Peyer's patch (tissue), 4 donors: ENCODE measurements at regions not wholly inside any gene's neighbourhood (a gene's known extent, or its start where the extent isn't known, plus 50 kb on each side); places are given as distances from the start of the nearest gene placed in this dataset.

Source experiments
- DNase-seq, 3 donors: peaks; one replicate each; pipeline ENCODE4 v3.0.0-alpha.2; 2017 to 2019
- H3K27ac ChIP-seq, 4 donors: fragments of 200-600 bp; sonication (generic); one replicate each; pipeline ENCODE4 v1.5.1; 2016 to 2019
- H3K27me3 ChIP-seq, 2 donors: fragments of 200-600 bp; sonication (generic); one replicate each; pipeline ENCODE4 v1.5.1; 2019
- H3K36me3 ChIP-seq, 3 donors: fragments of 200-600 bp; sonication (generic); one replicate each; pipeline ENCODE4 v1.5.1; 2016 to 2019
- H3K4me1 ChIP-seq, 4 donors: fragments of 200-600 bp; sonication (generic); one replicate each; pipeline ENCODE4 v1.5.1; 2016 to 2019
- H3K4me3 ChIP-seq, 4 donors: fragments of 200-600 bp; sonication (generic); 1 replicate in 3 of 4; 2 replicates in 1 of 4; pipeline ENCODE4 v1.5.1; 2016 to 2019; ENCODE audit warnings: mild to moderate bottlenecking in 1 of 4
- H3K9me3 ChIP-seq, 4 donors: fragments of 200-600 bp; sonication (generic); one replicate each; pipeline ENCODE4 v1.5.1; 2016 to 2019; ENCODE audit warnings: mild to moderate bottlenecking in 1 of 4
- POLR2A ChIP-seq, 2 donors: fragments of 450-650 bp; IDR thresholded peaks; one replicate each; pipeline ENCODE4 v1.5.1; 2017; ENCODE audit warnings: antibody characterized with exemption in 2 of 2, mild to moderate bottlenecking in 2 of 2, moderate library complexity in 2 of 2
- TF ChIP-seq, protein P1 (sequence below), 6 experiments: fragments of 450-650 bp in 4 of 6; fragments of 200-600 bp in 2 of 6; sonication (generic) in 1 of 6; IDR thresholded peaks; one replicate each; pipeline ENCODE4 v1.5.1; 2017 to 2019; ENCODE audit warnings: antibody characterized with exemption in 6 of 6, mild to moderate bottlenecking in 3 of 6, moderate library complexity in 1 of 6

DNA sequence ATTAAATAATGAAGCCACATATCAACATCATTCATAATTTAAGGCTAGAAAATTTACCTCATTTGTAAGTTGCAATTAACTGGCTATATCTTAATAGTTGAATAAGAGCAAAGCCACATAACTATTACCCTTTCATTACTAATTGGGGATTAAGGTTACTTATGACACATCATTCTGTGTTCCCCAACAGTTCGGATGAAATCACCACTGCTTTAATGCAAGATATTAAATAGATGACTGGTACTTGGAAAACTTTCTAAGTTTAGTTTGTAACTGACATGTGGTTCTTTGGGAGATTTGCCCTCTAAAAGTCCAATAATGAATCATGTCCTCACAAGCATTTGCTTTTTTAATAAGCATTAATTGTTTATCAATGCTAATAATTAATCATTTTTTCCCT is 109.1 kb downstream of the MTERF1 start:
- no peaks in the 10 kb centered on the region for H3K27me3 ChIP-seq
- H3K36me3 ChIP-seq: no peaks in the 10 kb centered on the region
- H3K4me1 ChIP-seq: no peaks in the 10 kb centered on the region
- no peaks in the 10 kb centered on the region for H3K9me3 ChIP-seq
- no peak for DNase-seq
- H3K27ac ChIP-seq: no peak overlapping the region
- H3K4me3 ChIP-seq: no peak overlapping the region
- TF ChIP-seq, protein P1, sequence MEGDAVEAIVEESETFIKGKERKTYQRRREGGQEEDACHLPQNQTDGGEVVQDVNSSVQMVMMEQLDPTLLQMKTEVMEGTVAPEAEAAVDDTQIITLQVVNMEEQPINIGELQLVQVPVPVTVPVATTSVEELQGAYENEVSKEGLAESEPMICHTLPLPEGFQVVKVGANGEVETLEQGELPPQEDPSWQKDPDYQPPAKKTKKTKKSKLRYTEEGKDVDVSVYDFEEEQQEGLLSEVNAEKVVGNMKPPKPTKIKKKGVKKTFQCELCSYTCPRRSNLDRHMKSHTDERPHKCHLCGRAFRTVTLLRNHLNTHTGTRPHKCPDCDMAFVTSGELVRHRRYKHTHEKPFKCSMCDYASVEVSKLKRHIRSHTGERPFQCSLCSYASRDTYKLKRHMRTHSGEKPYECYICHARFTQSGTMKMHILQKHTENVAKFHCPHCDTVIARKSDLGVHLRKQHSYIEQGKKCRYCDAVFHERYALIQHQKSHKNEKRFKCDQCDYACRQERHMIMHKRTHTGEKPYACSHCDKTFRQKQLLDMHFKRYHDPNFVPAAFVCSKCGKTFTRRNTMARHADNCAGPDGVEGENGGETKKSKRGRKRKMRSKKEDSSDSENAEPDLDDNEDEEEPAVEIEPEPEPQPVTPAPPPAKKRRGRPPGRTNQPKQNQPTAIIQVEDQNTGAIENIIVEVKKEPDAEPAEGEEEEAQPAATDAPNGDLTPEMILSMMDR (IDR thresholded peaks at IDR 0.05): no peak
- no peak for TF ChIP-seq POLR2A (IDR thresholded peaks at IDR 0.05)

DNA sequence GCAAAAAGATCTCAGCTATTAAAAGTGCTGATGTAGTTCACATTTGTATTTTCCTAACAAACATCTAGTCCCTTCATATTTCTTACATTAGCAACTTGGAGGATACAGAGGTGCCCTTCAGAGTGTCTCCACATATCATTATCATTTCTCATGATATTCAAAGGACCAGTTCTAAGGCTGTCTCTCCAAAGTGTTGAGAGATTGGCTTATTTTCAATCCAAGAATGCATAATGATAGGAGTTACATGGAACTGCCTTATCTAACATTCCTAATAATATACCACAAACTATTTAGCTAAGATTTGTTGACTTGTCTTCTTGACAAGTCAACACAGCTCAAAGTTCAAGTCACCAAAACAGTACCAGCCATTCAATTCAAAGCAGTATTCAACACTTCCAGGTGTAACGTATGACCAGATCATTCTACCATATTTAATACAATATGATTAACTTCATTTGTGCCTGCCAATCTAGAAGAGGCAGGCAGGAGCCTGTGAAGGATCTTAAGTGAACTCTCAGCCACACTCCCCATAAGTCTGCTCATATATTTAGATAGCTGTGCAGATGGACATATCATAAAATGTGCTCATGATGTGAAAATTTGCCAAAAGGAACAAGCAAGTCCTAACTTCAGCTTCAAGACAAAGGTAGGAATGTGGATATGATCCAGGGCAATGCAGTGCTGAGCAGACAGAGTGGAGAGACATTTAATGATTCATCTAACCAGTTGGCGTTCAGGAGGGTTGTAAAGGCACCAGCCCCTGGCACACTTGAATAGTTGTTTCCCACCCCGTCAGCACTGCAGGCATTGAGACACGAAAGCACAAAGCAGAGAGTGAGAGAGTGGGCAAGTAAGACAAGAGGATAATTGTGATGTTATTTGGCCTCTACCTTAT is 108.3 kb downstream of the MTERF1 start:
- H3K27ac ChIP-seq: no peak overlapping the region
- TF ChIP-seq POLR2A (IDR thresholded peaks at IDR 0.05): no peak

DNA sequence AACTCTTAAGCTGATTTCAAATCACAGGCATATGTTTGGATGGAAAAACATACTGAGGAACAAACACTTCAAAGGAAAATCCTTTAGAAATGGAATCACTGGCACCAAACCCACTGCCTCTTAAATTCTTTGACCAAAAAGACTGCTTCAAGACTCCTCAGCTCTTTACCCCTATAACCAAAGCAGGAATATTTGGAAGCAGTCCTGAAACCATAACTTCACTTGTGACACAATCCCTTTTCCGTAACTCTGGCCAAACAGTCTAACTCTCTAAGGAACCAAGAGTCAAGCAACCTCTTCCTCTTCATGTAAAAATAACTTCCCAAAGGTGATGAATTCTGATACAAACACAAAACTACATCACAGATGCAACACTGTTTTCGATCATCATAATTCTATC is 104.3 kb downstream of the MTERF1 start:
- H3K27ac ChIP-seq: no peak overlapping the region
- no peak overlapping the region for H3K4me3 ChIP-seq
- no peaks in the 10 kb centered on the region for H3K36me3 ChIP-seq
- DNase-seq: no peak
- no peaks in the 10 kb centered on the region for H3K9me3 ChIP-seq
- no peaks in the 10 kb centered on the region for H3K27me3 ChIP-seq
- TF ChIP-seq, protein P1 (IDR thresholded peaks at IDR 0.05): no peak
- no peaks in the 10 kb centered on the region for H3K4me1 ChIP-seq

More for the DNA sequence above, 108.3 kb downstream of the MTERF1 start:
- H3K27me3 ChIP-seq: no peaks in the 10 kb centered on the region
- no peak overlapping the region for H3K4me3 ChIP-seq
- DNase-seq: no peak
- H3K4me1 ChIP-seq: no peaks in the 10 kb centered on the region
- no peaks in the 10 kb centered on the region for H3K9me3 ChIP-seq
- H3K36me3 ChIP-seq: no peaks in the 10 kb centered on the region

DNA sequence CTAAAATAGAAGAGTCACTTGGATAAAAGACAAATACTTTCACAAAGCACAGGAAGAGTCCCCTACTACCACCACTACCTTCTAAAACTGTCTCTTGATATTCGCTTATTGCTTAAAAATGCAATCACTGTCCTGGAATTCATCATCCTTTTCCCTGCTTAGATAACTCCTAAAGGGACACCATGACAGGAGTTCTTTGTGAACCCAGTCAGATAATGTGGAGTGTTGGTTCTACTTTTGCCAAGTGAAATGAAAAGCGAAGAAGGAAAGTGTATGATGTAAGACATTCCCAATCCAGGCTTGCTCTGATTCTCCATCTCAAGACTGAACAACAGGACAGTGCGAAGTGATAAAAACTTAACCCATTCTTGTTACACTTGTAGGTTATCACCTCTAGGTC is 103.0 kb downstream of the MTERF1 start:
- no peaks in the 10 kb centered on the region for H3K27me3 ChIP-seq
- no peak for DNase-seq
- H3K27ac ChIP-seq: no peak overlapping the region
- no peaks in the 10 kb centered on the region for H3K4me1 ChIP-seq
- no peaks in the 10 kb centered on the region for H3K9me3 ChIP-seq
- TF ChIP-seq, protein P1 (IDR thresholded peaks at IDR 0.05): no peak
- no peak for TF ChIP-seq POLR2A (IDR thresholded peaks at IDR 0.05)
- no peaks in the 10 kb centered on the region for H3K36me3 ChIP-seq
- no peak overlapping the region for H3K4me3 ChIP-seq

DNA sequence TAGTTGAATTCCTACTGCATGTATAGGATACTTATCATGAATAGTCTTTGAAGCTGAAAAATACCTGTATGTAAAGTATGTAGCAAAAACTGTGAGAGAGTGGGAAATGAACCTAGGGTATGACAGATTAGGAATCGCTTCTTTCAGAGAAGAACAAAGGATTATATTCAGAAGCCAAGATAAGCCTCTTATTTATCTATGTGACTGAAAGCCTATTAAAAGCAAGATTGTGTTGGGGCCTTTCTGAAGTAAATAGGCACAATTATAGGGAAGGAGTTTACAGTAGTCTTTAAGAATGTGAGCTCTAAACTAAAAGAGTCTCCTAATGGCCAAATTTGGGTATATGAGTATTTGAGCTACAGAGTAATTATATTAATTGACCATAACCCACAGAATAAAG is 102.1 kb downstream of the MTERF1 start:
- no peaks in the 10 kb centered on the region for H3K9me3 ChIP-seq
- no peak overlapping the region for H3K4me3 ChIP-seq
- H3K36me3 ChIP-seq: no peaks in the 10 kb centered on the region
- H3K27ac ChIP-seq: no peak overlapping the region
- no peaks in the 10 kb centered on the region for H3K4me1 ChIP-seq
- DNase-seq: no peak
- H3K27me3 ChIP-seq: no peaks in the 10 kb centered on the region
- TF ChIP-seq POLR2A (IDR thresholded peaks at IDR 0.05): no peak
- TF ChIP-seq, protein P1 (IDR thresholded peaks at IDR 0.05): no peak

DNA sequence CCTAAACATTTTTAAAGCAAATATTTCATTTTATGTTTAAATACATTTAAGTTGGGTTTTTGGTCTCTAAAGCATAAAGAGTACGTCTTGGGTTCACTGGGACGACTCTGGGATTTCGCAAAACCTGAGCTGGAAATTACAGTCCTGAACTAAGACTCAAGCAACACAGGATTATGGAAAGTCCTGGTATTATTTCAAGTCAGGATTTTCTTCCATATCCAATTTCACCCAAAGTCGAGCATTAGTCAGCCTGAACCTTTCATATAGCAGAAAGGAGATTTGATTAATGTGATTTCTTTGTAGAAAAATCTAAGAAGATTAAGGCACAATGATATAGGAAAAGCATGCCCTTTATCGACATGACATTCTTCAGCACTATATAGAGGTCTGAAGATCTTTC is 100.0 kb downstream of the MTERF1 start:
- Histone ChIP-seq H3K4me3 (no peak overlapping the region), H3K27me3 (no peaks in the 10 kb centered on the region), H3K4me1 (no peaks in the 10 kb centered on the region), H3K36me3 (no peaks in the 10 kb centered on the region), H3K9me3 (no peaks in the 10 kb centered on the region), H3K27ac (no peak overlapping the region)
- no peak for DNase-seq
- TF ChIP-seq, protein P1 (IDR thresholded peaks at IDR 0.05): no peak
- TF ChIP-seq POLR2A (IDR thresholded peaks at IDR 0.05): no peak
